Astrocyte (in vitro differentiated cells and primary cell): ENCODE measurements at regions not wholly inside any gene's neighbourhood (a gene's known extent, or its start where the extent isn't known, plus 50 kb on each side); places are given as distances from the start of the nearest gene placed in this dataset.

Source experiments
- DNase-seq: peaks from one replicate; pipeline ENCODE4 v3.0.0-alpha.2; 2010; ENCODE audit warnings: low read depth
- FAIRE-seq: peaks from 2 replicates; lab custom pipeline; 2011; peaks lifted over from hg19 to GRCh38; lab: Jason Lieb, UNC
- H2AFZ ChIP-seq: 2 replicates; pipeline ENCODE4 v1.6.0; 2012; ENCODE audit warnings: low read depth, low read length, inconsistent platforms
- H3K27ac ChIP-seq: 2 replicates; pipeline ENCODE4 v1.5.1; 2011; ENCODE audit warnings: low read depth, low read length, inconsistent platforms
- H3K27me3 ChIP-seq: 2 replicates; pipeline ENCODE4 v1.6.0; 2011; ENCODE audit warnings: low read length, inconsistent platforms; ENCODE audit not compliant: insufficient read depth
- H3K36me3 ChIP-seq: 2 replicates; pipeline ENCODE4 v1.5.1; 2011; ENCODE audit warnings: low read length, inconsistent platforms; ENCODE audit not compliant: insufficient read depth
- H3K4me1 ChIP-seq: 2 replicates; pipeline ENCODE4 v1.5.1; 2011; ENCODE audit warnings: low read length, inconsistent platforms; ENCODE audit not compliant: insufficient read depth
- H3K4me2 ChIP-seq: 2 replicates; pipeline ENCODE4 v1.6.0; 2012; ENCODE audit warnings: low read length, inconsistent platforms
- H3K4me3 ChIP-seq: 2 replicates; pipeline ENCODE4 v1.5.1; 2011; ENCODE audit warnings: low read depth, mild to moderate bottlenecking, low read length, inconsistent platforms; ENCODE audit not compliant: insufficient read depth
- H3K79me2 ChIP-seq: 2 replicates; pipeline ENCODE4 v1.6.0; 2012; ENCODE audit warnings: mild to moderate bottlenecking, low read length, inconsistent platforms; ENCODE audit not compliant: insufficient read depth
- H3K9ac ChIP-seq: 2 replicates; pipeline ENCODE4 v1.6.0; 2012; ENCODE audit warnings: mild to moderate bottlenecking, low read length, inconsistent platforms
- H3K9me3 ChIP-seq: 2 replicates; pipeline ENCODE4 v1.5.1; 2012; ENCODE audit warnings: low read depth, mild to moderate bottlenecking, low read length, inconsistent platforms; ENCODE audit not compliant: insufficient read depth
- H4K20me1 ChIP-seq: 2 replicates; pipeline ENCODE4 v1.6.0; 2012; ENCODE audit warnings: low read length, inconsistent platforms; ENCODE audit not compliant: insufficient read depth
- H3K27ac Mint-ChIP-seq: one replicate; pipeline ENCODE4 v1.8.0; 2021; ENCODE audit warnings: mild to moderate bottlenecking, mixed read lengths; ENCODE audit not compliant: unreplicated experiment
- H3K27me3 Mint-ChIP-seq: one replicate; pipeline ENCODE4 v1.8.0; 2021; ENCODE audit warnings: low read depth, mixed read lengths; ENCODE audit not compliant: unreplicated experiment
- H3K36me3 Mint-ChIP-seq: one replicate; pipeline ENCODE4 v1.8.0; 2021; ENCODE audit warnings: low read depth, mixed read lengths; ENCODE audit not compliant: unreplicated experiment
- H3K4me1 Mint-ChIP-seq: one replicate; pipeline ENCODE4 v1.8.0; 2021; ENCODE audit warnings: low read depth, mixed read lengths; ENCODE audit not compliant: unreplicated experiment
- H3K4me3 Mint-ChIP-seq: one replicate; pipeline ENCODE4 v1.8.0; 2021; ENCODE audit warnings: mild to moderate bottlenecking, moderate library complexity, mixed read lengths; ENCODE audit not compliant: unreplicated experiment
- H3K9me3 Mint-ChIP-seq: one replicate; pipeline ENCODE4 v1.8.0; 2021; ENCODE audit warnings: mild to moderate bottlenecking, mixed read lengths; ENCODE audit not compliant: unreplicated experiment
- EZH2 ChIP-seq: IDR thresholded peaks from 2 replicates; pipeline ENCODE4 v1.6.1; 2012; ENCODE audit warnings: mild to moderate bottlenecking, low read length, inconsistent platforms; ENCODE audit not compliant: insufficient read depth
- TF ChIP-seq, protein P1 (sequence below): IDR thresholded peaks from 2 replicates; pipeline ENCODE4 v1.5.1; 2011; ENCODE audit warnings: low read depth, mild to moderate bottlenecking, inconsistent platforms, low read length, moderate library complexity; ENCODE audit not compliant: insufficient read depth

DNA sequence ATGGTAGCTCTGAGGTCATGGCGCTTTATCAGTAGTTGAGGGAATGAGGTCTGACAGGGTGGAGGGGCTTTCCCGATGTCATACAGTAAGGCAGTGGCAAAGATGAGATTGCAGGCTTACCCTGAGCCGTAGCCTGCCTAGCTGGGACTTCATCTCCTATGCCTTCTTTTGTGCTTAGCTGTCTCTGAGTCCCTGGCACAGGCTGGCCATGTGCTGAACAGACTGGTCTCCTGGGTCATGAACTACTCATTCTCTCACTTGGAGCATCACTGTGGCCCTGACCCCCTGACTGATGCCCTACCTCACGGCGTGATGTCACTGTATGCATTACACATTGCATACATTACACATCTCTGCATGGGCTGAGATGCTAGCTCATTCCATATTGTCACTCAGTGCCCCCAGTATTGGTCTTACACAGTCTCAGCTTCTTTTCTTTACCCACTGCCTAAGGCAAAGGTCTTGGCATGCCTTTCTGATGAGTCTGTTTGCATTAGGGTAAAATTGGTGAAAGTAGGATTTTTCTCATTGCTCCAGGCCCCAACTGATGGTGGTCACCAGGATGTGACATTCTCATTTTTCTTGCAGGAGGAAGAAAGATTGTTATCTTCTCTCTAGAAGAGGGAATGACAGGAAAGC is 389.4 kb upstream of the CADM1 start:
- Mint-ChIP-seq H3K27ac (peak overlapping the region; percentile 44), H3K9me3 (no peaks in the 10 kb centered on the region), H3K27me3 (peaks cover 1% of the 10 kb centered on the region), H3K4me3 (peak overlapping the region; percentile 30), H3K4me1 (peaks cover 11% of the 10 kb centered on the region), H3K36me3 (peaks cover 5% of the 10 kb centered on the region)
- no peaks in the 10 kb centered on the region for H4K20me1 ChIP-seq
- TF ChIP-seq EZH2 = no peak
- TF ChIP-seq, protein P1, sequence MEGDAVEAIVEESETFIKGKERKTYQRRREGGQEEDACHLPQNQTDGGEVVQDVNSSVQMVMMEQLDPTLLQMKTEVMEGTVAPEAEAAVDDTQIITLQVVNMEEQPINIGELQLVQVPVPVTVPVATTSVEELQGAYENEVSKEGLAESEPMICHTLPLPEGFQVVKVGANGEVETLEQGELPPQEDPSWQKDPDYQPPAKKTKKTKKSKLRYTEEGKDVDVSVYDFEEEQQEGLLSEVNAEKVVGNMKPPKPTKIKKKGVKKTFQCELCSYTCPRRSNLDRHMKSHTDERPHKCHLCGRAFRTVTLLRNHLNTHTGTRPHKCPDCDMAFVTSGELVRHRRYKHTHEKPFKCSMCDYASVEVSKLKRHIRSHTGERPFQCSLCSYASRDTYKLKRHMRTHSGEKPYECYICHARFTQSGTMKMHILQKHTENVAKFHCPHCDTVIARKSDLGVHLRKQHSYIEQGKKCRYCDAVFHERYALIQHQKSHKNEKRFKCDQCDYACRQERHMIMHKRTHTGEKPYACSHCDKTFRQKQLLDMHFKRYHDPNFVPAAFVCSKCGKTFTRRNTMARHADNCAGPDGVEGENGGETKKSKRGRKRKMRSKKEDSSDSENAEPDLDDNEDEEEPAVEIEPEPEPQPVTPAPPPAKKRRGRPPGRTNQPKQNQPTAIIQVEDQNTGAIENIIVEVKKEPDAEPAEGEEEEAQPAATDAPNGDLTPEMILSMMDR = no peak
- no peak overlapping the region for H3K4me3 ChIP-seq
- H3K27ac ChIP-seq = no peak overlapping the region
- no peaks in the 10 kb centered on the region for H3K79me2 ChIP-seq
- FAIRE-seq (no peak), DNase-seq (peak; percentile 67)
- H2AFZ ChIP-seq = no peak overlapping the region
- no peaks in the 10 kb centered on the region for H3K9me3 ChIP-seq
- peaks cover 11% of the 10 kb centered on the region for H3K4me1 ChIP-seq
- H3K27me3 ChIP-seq = no peaks in the 10 kb centered on the region
- H3K9ac ChIP-seq = no peak overlapping the region
- no peak overlapping the region for H3K4me2 ChIP-seq
- no peaks in the 10 kb centered on the region for H3K36me3 ChIP-seq

DNA sequence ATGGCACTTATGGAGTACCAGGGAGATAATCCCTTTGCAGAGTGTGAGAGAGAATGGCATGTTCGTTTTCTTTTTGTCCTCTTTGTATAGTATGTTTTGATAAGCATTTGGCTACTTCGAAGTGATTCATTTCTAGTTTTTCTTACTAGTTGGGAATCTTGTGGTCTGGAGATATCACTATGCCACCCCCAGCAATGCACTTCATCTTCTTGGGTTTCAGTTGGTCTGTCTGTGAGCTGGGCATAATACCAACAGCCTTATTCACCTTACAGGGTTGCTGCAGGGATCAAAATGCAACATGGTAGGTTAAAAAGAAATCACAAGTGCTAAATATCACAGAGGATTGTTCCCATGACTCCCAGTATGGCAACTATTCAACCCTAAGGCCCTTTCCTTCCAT is 387.8 kb upstream of the CADM1 start:
- peaks cover 7% of the 10 kb centered on the region for H3K27me3 Mint-ChIP-seq
- Histone ChIP-seq H3K9me3 (no peaks in the 10 kb centered on the region), H3K9ac (no peak overlapping the region), H3K27ac (no peak overlapping the region), H3K79me2 (no peaks in the 10 kb centered on the region), H3K4me3 (no peak overlapping the region), H2AFZ (no peak overlapping the region), H3K27me3 (no peaks in the 10 kb centered on the region), H3K4me2 (no peak overlapping the region), H4K20me1 (no peaks in the 10 kb centered on the region), H3K4me1 (peaks cover 11% of the 10 kb centered on the region), H3K36me3 (no peaks in the 10 kb centered on the region)
- H3K27ac Mint-ChIP-seq = no peak overlapping the region
- TF ChIP-seq EZH2 = no peak
- TF ChIP-seq, protein P1 = no peak
- H3K4me3 Mint-ChIP-seq = no peak overlapping the region
- peaks cover 11% of the 10 kb centered on the region for H3K4me1 Mint-ChIP-seq
- FAIRE-seq = no peak
- DNase-seq = peak; percentile 38
- no peaks in the 10 kb centered on the region for H3K9me3 Mint-ChIP-seq
- peaks cover 5% of the 10 kb centered on the region for H3K36me3 Mint-ChIP-seq

DNA sequence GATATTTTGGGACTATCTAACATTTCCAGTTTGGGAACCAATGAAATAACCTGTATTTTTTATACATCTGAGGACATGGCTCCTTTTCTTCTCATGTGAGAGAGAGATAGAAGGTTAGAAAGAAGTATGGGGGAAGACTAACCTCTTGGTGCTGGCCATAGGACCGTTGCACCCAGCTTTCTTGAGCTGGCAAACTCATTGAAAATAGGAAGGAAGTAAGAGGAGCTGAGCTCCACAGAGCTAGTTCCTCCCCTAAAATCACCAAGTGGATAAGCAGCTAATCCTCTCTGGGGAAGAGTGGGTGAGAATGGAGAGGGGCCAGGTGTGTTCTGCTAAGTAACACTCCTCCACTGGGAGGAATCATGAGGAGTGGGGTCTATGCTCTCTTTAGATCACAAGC is 387.4 kb upstream of the CADM1 start:
- no peak overlapping the region for H3K4me3 Mint-ChIP-seq
- no peak overlapping the region for H3K9ac ChIP-seq
- no peaks in the 10 kb centered on the region for H3K27me3 ChIP-seq
- H2AFZ ChIP-seq = no peak overlapping the region
- H3K9me3 ChIP-seq = no peaks in the 10 kb centered on the region
- no peaks in the 10 kb centered on the region for H4K20me1 ChIP-seq
- peaks cover 11% of the 10 kb centered on the region for H3K4me1 ChIP-seq
- no peak for FAIRE-seq
- H3K79me2 ChIP-seq = no peaks in the 10 kb centered on the region
- TF ChIP-seq EZH2 = no peak
- TF ChIP-seq, protein P1 = no peak
- H3K4me3 ChIP-seq = no peak overlapping the region
- peaks cover 11% of the 10 kb centered on the region for H3K4me1 Mint-ChIP-seq
- H3K36me3 ChIP-seq = no peaks in the 10 kb centered on the region
- H3K9me3 Mint-ChIP-seq = no peaks in the 10 kb centered on the region
- peaks cover 5% of the 10 kb centered on the region for H3K36me3 Mint-ChIP-seq
- DNase-seq = no peak
- peaks cover 7% of the 10 kb centered on the region for H3K27me3 Mint-ChIP-seq
- H3K27ac Mint-ChIP-seq = no peak overlapping the region
- H3K4me2 ChIP-seq = no peak overlapping the region
- H3K27ac ChIP-seq = no peak overlapping the region
